ENCODE measurements at regions not wholly inside any gene's neighbourhood (a gene's known extent, or its start where the extent isn't known, plus 50 kb on each side); places are given as distances from the start of the nearest gene placed in this dataset.

GRCh38 chr2:107128381-107128780, 242.4 kb upstream of the ST6GAL2 start:
- no peak for TF ChIP-seq CTCF (IDR thresholded peaks at IDR 0.05; ENCODE audit: borderline replicate concordance, extremely low read depth, low read length, poor library complexity, severe bottlenecking)
- no peak for TF ChIP-seq EZH2 (IDR thresholded peaks at IDR 0.05; ENCODE audit: borderline replicate concordance, low read depth, low read length, severe bottlenecking)
